CD4-positive, alpha-beta T cell treated with Interleukin-17A for 4 hours (primary cell): ENCODE measurements at regions not wholly inside any gene's neighbourhood (a gene's known extent, or its start where the extent isn't known, plus 50 kb on each side); places are given as distances from the start of the nearest gene placed in this dataset.
"Not testable (repeated sequence)": the region's sequence is repeated elsewhere in the genome, so short reads cannot be mapped to it uniquely, and the experiment has no call there.

Experiments used
- DNase-seq: peaks from one replicate; pipeline ENCODE4 v3.0.0-alpha.2; 2020; ENCODE audit warnings: mixed read lengths

DNA sequence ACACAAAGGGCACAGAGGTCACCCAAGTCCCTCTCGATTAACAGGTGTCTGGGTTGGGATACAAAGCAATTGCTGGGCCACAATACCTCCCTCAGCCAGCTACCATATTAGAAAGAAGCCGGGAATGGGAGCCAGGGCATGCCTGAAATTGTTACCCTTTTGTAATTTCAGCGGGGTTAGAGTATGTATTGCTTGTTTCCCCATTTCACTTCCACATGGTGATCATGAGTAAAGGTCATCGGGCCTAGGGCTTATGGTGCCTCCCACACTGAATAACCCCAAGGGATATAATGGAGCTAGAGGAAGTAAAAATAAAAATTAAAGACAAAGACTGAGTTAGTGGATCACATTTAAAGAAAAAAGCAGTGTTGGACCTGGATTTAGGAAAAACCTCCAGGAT, 437.2 kb upstream of the KLHL29 start:
- DNase-seq = no peak

DNA sequence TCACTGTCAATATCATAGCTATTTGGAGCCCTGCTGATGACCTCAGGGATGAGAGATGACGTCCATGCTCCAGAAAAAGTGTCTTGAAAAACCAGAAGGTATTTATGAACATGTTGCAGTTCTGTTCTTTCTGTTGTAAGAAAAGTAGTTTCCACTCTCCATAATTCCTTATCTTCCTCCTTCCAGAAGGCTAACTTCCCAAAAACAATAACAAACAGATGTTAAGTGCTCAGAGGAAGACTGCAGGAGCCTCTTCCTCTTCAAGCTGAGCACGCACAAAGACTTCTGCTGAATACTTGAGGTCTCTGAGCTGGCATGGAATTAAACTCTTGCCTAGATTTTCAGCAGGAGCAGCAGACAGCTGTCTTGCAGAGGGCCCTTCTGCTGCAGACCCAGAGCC, 434.5 kb upstream of the KLHL29 start:
- no peak for DNase-seq

DNA sequence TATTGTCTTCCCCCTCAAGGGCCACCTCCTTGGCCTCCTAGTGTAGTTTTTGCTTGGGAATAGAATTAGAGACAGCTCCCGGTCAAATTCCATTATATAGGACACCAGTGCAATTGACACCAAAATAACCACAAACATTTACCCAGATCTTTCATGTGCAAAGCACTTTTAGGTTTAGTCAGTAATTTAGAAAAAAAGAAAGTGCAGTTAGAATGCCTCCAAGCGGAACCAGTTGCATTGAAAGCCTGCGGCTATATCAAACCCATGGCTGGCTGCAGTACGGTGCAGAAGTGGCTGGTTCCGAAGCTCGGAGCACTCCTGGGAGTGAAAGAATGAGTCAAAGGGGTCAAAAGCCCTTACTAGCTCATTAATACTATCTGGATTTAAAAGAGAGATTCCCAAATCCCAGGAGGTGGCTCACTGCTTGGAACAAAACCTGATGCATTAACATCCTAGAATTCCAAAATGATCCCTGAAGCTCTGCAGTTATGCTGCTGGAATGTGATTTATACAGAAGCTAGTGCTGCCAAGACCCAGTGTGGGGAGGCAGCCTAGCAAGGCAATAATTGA, 432.2 kb upstream of the KLHL29 start:
- no peak for DNase-seq

- DNase-seq = no peak
Observed at GRCh38 chr2:22957446-22957845, 427.5 kb upstream of the KLHL29 start.

DNA sequence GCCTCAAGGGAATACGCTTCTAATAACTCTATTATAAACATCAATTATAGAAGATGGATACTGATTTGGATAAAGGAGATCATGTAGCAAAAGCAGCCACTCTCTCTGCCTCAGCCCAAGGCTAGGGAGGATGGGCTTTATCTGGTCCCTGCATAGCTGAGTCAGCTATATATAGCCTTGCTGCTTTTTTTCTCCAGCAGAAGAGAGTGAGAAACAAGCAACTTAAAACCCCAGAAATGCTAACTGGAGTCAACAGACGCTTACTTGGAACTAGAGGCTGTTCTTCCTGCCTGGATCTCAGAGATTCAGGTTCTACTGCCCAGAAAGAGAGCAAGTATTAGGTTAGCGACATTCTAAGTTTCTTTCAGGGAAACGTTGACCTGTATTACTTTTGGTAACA, 426.7 kb upstream of the KLHL29 start:
- DNase-seq = no peak

GRCh38 chr2:22967756-22968155, 417.2 kb upstream of the KLHL29 start:
- DNase-seq = no peak

DNA sequence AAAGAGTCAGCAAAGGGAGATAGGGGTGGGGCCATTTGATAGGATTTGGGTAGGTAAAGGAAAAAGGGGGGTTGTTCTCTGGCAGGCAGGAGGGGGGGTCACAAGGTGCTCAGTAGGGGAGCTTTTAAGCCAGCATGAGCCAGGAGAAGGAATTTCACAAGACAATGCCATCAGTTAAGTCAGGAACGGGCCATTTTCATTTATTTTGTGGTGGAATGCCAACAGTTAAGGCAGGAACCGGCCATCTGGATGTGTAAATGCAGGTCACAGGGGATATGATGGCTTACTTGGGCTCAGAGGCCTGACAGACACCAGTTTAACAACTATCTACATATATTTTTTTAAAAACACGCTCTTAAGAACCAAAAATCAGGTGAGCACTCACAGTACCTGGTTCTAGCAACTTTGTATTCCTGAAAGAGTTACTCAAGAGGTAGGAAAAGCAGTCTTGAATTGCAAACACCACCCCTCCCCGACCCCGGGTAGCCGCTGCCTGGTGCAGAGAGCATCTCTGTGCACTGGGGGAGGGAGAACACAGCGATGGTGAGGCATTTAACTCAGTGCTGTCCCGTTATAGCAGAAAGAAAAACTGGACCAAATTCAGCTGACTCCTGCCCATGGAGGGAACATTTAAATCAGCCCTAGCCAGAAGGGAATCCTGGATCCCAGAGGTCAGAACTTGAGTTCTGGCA, 414.5 kb upstream of the KLHL29 start:
- no peak for DNase-seq

- DNase-seq = no peak
Observed at GRCh38 chr2:22970991-22971390, 414.0 kb upstream of the KLHL29 start.

DNA sequence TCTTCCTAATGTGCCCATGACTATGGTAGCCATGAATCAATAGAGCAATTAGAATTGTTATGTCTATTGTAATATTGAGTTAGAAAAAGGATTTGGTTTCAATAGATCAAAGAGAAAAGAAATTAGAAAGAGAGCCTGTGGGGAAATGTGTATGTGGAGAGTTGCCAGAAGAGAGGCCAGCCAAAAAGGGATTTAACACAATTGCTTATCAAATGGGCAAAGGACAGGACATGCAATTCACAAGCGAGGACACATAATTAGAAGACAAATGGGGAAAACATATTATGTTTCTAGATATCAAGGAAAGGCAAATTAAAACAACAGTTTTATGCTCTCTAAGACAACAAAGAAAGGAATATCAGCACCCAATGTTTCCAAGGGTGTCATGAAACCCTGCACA, 403.2 kb upstream of the KLHL29 start:
- DNase-seq = no peak

DNA sequence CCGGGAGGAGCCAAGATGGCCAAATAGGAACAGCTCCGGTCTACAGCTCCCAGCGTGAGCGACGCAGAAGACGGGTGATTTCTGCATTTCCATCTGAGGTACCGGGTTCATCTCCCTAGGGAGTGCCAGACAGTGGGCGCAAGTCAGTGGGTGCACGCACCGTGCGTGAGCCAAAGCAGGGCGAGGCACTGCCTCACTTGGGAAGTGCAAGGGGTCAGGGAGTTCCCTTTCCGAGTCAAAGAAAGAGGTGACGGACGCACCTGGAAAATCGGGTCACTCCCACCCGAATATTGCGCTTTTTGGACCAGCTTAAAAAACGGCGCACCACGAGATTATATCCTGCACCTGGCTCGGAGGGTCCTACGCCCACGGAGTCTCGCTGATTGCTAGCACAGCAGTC, 400.8 kb upstream of the KLHL29 start:
- DNase-seq = not testable (repeated sequence)

- no peak for DNase-seq
Observed at GRCh38 chr2:22990246-22990645, 394.7 kb upstream of the KLHL29 start.

- DNase-seq = no peak
Observed at GRCh38 chr2:22991844-22992243, 393.1 kb upstream of the KLHL29 start.

- DNase-seq = no peak
Observed at GRCh38 chr2:22992441-22992840, 392.5 kb upstream of the KLHL29 start.

DNA sequence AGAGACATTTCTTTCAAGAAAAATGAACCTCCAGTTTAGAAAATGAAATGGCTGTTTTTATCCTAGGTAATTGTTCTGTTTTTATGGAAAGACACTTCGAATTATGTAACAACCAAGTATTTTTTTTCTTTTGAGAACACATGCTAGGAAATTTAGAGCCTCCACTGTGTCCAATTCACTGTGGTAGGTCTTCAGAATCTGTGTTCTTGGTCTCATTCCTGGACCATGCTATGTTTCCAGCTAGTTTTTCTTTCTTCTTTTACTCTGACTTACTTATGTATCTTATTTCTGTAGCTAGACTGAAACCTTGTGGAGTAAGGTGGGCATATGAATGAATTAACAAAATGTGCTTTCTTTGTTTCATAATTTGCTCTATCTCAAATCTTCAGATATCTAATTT, 391.7 kb upstream of the KLHL29 start:
- DNase-seq = no peak

DNA sequence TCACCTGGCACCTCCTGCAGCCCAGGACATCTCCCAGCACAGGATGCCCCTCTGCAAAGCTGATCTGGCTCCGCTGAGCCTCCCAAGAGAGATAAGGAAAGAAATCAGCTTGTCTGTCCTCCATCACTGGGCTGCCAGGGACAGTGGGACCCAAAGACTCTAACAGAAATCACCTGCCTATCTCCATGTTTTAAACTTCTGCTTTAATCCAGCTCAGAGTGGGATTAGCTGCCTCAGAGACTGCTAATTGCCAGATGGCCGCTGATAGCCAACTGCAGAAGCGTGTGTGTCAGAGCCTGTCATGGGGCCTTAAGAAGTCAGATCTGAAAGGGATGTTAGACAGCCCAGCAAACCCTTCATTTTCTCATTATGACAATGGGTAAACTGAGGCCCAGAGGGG, 389.4 kb upstream of the KLHL29 start:
- DNase-seq = no peak

DNA sequence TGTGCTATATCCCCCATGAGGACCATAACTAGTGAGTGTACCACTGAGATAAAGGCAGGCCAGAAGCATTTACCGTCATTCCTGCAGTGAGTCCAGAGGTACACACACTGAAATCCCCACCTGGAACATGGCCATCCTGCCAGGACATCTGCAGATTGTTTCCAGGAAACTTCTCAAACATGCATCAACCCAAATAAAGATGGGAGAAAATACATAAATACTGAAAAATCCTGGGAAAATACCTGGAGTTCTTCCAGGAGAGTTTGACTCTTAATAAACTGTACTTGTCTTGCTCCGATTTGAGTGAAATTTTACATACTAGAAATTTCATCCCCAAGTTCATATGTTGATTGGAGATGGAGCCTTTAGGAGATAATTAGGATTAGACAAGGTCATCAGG, 388.1 kb upstream of the KLHL29 start:
- DNase-seq = no peak

GRCh38 chr2:22998359-22998758, 386.6 kb upstream of the KLHL29 start:
- no peak for DNase-seq

- DNase-seq = no peak
Observed at GRCh38 chr2:22999951-23000350, 385.0 kb upstream of the KLHL29 start.

- no peak for DNase-seq
Observed at GRCh38 chr2:23002234-23002633, 382.7 kb upstream of the KLHL29 start.

DNA sequence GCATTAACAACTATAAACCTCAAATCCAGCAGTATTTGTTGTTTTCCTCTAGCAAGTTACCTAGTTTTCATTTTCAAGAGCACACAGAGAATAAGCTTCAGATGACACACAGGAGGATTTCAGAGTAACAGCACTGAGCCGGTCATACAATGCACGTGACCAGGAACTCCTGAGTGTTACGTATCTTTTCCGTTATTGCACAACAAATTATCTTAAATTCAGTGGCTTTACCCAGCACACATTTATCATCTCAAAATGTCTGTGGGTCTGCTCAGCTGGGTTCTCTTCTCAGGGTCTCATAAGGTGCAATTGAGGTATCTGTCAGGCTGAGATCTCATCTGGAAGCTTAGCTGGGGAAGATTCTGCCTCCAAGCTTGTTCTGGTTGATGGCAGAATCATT, 379.5 kb upstream of the KLHL29 start:
- no peak for DNase-seq

DNA sequence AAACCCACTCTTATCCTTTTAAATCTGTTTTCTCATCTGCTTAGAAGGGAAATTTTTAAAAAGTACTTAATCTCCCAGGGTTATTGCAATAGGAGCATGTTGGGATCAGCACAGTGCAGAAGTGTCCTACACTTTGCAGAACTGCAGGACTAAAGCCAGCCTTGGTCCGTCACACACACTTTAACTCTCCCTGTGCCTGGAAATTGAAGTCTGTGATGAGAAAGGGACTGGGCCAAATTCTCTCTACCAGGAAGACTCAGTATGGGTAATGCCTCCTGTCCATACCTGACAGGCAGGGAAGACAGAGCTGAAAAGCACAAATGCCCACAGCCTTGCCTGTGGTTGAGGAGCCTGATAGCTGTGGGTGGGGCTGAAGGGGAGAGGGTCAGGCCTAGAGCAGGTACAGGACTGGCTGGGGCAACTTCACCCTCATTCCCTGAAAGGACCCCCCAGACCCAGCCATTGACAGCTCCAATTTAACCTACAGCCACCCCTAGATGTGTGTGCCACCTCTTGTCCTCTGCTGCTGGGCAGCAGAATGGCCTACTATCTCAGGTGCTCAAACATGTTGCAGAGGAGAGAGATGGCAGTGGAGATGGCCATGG, 377.2 kb upstream of the KLHL29 start:
- DNase-seq = no peak

DNA sequence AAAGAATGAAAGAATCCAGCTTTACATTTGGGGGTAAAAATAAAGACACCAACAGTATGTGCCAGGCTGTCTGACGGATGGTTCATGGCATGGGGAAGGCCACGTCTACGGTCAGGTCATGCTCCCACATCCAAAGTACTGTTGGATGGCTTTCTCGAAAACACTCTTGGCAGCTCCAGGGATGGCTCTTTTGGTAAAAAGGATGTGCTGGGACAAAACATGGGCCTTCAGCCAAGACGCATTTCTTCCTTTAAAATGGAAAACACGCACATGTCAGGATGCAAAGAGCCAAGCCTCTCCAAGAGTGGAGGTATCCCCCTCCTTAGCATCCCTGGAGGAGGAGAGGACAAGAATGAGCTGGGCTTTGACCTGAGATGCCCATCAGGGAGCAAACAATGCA, 376.5 kb upstream of the KLHL29 start:
- no peak for DNase-seq

DNA sequence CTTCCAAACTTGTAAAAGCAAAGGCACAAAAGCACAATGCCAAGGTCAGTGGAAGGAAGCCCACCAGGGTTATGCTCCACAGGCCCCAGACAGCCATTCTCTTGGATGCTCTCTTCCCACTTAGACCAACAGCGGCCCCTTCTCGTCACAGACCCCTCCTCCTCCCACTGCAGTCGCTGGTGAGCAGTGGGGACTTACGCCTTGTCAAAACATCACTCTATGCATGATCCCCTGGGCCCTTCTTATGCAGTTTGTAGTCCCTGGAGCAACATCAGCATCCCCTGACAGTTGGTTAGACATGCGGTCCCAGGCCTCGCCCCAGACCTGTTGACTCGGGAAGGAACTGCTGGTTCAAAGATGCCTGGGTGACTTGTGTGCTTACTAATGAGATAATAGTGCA, 376.0 kb upstream of the KLHL29 start:
- no peak for DNase-seq

- no peak for DNase-seq
Observed at GRCh38 chr2:23009545-23010149, 375.3 kb upstream of the KLHL29 start.
